NCI-H2227 treated with DMSO at 0.1 percent for 48 hours (cell line): ENCODE measurements at regions not wholly inside any gene's neighbourhood (a gene's known extent, or its start where the extent isn't known, plus 50 kb on each side); places are given as distances from the start of the nearest gene placed in this dataset.
"Not testable (repeated sequence)": the region's sequence is repeated elsewhere in the genome, so short reads cannot be mapped to it uniquely, and the experiment has no call there.

ENCODE experiments used
- DNase-seq: peaks from one replicate; lab custom pipeline; 2025; lab: John Stamatoyannopoulos, UW

DNA sequence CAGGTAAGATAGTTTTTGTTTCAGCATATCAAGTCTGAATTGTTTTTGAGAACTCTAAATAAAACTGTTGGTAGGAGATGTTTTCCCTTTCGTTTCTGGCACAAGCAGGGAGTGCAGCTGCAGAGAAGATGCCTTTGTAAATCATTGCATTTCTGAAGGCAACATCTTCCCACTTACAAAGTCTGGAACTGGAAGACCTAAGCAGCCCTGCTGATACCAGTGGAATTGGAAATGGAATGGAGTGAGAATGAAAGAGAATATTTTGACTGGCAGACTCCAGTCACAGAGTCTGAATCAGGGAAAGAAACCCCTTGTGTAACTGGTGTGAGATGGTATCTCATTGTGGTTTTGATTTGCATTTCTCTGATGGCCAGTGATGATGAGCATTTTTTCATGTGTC, 815.6 kb downstream of the LTN1 start:
- DNase-seq = no peak

DNA sequence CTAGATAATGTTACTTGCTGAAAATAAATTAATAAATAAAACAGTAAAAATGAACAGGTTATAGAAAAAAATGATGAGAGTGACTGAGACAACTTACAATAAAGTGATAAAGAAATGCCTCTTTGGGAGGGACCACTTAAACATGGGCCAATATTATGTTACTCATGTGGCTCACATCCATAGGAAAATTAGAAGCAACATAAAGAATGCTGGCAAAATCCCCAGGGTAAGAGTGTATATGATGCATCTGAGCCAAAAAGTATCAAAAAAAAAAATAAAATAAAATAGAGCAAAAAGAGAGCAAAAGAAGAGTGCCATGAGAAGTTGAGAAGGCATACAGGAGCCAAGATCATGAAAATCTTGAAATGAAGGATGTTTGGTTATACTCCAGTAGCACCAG, 818.0 kb downstream of the LTN1 start:
- no peak for DNase-seq

DNA sequence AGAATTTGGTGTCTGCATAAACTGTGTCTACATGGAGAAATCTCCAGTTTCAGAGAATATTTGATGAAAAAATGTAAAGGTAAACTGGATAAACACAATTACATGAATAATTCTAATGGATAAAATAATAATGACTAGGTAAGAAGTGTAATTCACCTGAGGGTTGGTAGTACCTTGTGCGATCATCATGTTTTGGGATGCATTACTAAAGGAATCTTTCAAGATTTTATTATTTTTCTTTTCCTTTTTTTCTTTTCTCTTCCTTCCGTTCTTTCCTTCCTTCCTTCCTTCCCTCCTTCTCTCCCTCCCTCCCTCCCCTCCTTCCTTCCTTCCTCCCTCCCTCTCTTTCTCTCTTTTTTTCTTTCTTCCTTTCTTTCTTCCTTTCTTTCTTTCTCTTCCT, 818.7 kb downstream of the LTN1 start:
- DNase-seq = no peak

- no peak for DNase-seq
These were observed 820.3 kb downstream of the LTN1 start for GRCh38 chr21:28172376-28172775.

GRCh38 chr21:28167366-28167765, 825.3 kb downstream of the LTN1 start:
- DNase-seq = no peak

- DNase-seq = not testable (repeated sequence)
These were observed 828.2 kb downstream of the LTN1 start for GRCh38 chr21:28164519-28164918.

- not testable (repeated sequence) for DNase-seq
These were observed 830.6 kb downstream of the LTN1 start for GRCh38 chr21:28162052-28162451.

GRCh38 chr21:28160378-28160777, 832.3 kb downstream of the LTN1 start:
- DNase-seq = no peak

GRCh38 chr21:28159396-28159795, 833.3 kb downstream of the LTN1 start:
- DNase-seq = no peak

DNA sequence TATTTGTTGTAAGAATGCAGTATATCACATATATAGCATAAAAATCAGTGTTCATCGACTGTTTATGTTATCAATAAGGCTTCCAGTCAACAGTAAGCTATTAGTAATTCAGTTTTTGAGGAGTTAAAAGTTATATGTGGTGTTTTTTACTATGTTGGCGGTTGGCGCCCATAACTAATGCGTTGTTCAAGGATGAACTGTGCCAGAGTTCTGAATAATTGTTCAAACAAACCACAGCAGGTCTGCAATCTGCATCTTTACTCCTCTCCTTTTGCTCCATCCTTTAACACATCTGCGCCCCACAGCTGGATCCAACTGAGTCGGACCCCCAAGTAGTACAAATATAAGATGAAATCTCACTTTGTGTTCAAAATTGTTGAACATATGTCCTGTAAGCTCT, 836.1 kb downstream of the LTN1 start:
- no peak for DNase-seq

DNA sequence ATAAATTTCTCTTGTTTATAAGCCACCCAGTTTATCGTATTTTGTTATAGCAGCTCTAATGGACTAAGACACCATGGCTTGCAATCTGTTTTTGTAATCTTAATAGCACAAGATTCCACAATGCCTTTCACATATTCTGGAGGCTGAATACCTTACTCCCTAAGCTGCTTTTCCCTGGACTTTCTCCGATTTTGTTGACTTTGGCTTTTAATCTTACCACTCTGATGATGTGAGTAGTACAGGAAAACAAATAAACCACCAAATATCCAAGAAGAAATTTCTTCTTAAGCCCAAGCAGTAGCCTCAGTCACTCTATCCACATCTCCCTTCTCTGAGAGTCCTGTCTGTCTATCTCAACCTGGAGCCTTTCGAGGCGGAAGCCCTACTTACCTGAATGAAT, 838.6 kb downstream of the LTN1 start:
- no peak for DNase-seq

DNA sequence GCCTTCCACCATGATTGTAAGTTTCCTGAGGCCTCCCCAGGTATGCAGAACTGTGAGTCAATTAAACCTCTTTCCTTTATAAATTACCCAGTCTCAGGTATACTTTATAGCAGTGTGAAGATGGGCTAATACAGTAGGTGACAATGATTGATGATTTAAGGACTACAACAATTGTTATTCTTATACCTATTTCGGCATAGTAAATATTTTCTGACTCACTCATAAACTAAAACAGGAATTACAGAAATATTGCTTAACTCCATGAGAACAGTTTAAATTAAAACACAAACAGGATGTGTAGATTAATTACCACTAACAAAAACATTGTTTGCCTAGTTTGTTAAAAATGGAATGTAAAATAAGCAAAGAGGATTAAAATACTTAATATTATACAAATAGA, 839.9 kb downstream of the LTN1 start:
- no peak for DNase-seq

GRCh38 chr21:28151758-28152157, 840.9 kb downstream of the LTN1 start:
- no peak for DNase-seq

- DNase-seq = no peak
These were observed 841.9 kb downstream of the LTN1 start for GRCh38 chr21:28150778-28151177.

DNA sequence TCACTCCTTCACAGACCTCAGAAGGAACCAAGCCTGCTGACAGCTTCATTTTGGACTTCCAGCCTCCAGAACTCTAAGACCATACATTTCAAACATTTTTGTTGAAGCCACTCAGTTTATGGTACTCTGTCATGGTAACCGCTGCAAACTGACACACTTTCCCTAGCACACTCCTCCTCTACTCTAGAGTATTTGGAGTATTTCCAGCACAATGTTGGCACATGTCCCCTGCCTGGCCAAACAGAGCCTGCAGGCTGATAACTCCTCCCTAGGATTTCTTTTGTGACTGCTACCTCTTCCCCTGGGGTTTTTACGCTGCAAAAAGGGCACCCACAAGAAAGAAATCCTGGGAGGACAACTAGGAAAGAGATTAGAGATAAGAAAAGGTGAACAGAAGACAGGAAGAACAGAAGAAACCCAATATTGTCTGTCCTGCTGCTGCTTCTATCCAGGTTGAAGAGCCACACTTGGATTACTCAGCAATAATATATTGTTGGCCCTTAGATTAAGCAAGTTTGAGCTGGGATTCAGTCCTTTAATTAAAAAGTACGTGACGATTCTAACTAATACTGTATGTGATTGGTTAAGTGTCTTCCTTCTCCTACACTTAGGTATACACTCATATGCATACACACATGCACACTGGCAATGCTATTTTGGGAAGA, 844.1 kb downstream of the LTN1 start:
- DNase-seq = no peak

GRCh38 chr21:28144653-28145052, 848.0 kb downstream of the LTN1 start:
- DNase-seq = no peak

DNA sequence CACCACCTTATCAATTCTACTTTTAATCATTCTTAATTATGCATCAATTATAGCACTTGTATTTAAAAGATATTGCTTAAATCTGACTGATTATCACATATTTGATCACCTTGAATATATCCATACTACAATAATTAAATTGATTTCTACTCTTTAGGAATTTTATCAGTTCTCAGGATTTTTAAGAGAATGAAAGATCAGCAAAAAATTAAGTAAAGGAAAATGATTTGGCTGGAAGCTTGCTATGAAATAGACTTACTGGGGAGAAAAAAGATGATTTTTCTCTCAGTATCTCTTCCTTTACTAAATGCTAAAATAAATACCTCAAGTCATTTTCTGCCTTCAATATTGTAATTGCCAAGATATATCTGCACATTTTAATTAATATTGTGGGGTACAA, 848.6 kb downstream of the LTN1 start:
- DNase-seq = no peak

DNA sequence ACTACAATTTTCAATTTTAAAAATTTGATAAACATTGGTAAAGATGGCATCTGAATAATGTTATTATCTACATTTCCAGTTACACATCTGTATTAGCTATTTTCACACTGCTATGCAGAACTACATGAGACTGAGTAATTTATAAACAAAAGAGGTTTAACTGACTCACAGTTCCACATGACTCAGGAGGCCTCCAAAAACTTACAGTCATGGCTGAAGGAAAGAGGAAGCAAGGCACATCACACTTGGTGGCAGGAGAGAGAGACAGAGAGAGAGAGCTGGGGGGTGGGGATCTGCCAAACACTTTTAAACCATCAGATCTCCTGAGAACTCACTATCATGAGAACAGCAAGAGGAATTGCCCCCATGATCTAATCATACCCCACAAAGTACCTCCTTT, 850.0 kb downstream of the LTN1 start:
- no peak for DNase-seq

DNA sequence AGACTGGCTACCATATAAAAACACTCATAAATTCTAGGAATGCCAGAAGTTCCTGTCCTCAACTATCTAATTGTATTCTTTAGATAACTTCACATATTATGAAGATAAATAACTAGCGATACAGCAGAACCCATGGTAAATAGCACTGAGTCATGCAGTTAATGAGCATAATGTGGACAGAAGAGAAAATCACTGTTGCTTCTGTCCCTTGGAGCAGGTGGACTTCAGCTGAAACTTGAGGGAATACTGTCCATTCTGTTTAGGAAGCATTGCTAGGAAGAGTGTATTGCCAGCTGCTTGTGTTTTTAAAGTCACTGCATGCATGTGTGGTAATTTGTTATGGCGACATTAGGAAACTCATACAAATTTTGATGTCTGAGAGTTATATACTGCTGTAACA, 854.4 kb downstream of the LTN1 start:
- no peak for DNase-seq

DNA sequence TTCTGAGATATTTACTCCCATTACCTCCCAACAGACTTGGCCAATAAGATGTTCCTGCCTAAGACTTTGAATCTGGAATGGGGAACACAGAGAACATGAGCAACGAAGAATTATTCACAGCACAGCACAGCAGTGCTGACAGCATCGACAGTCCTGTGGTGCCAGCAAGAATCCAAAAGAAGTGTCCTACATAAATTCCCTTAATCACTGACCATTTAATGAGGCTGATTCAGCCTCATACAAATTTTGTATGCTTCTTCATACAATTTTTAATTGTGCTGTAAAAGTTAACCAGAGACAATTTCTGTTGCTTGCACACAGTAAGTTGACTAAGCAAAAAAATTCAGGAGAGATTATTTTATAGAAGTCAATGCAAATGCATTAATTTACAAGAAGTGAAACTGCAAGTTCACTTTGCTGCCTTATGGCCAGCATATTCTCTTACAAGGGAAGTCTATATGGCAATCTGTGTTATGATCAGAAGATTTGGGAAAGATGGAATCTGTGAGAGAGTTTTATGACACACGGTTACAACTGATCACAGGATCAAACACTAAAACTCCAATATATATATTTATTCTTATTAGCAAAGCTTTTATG, 855.9 kb downstream of the LTN1 start:
- no peak for DNase-seq

- no peak for DNase-seq
These were observed 857.0 kb downstream of the LTN1 start for GRCh38 chr21:28135646-28136045.

DNA sequence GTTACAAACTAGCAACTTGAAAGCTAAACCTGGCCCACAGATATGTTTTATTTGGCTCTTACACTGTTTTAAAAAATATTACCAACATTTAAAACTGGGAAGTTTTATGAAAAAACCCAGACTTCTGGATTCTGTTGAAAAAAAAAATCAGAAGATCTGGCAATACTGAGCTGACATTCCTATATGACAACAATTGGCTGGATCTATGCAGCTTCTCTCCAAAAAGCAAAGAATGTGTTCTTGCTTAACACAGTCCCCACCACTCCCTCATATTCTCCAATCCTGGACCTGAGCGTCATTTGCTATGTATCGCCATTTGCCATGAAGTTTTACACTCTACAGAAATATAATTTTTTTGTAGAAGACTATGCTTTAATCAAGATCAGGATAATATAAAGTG, 859.6 kb downstream of the LTN1 start:
- DNase-seq = no peak

- no peak for DNase-seq
These were observed 860.0 kb downstream of the LTN1 start for GRCh38 chr21:28132713-28133112.

GRCh38 chr21:28127175-28127785, 865.4 kb downstream of the LTN1 start:
- DNase-seq = no peak
